COLO829 (cell line): ENCODE measurements at regions not wholly inside any gene's neighbourhood (a gene's known extent, or its start where the extent isn't known, plus 50 kb on each side); places are given as distances from the start of the nearest gene placed in this dataset.

ENCODE experiments used
- DNase-seq: peaks from one replicate; pipeline ENCODE4 v3.0.0; 2012; ENCODE audit warnings: low spot score

DNA sequence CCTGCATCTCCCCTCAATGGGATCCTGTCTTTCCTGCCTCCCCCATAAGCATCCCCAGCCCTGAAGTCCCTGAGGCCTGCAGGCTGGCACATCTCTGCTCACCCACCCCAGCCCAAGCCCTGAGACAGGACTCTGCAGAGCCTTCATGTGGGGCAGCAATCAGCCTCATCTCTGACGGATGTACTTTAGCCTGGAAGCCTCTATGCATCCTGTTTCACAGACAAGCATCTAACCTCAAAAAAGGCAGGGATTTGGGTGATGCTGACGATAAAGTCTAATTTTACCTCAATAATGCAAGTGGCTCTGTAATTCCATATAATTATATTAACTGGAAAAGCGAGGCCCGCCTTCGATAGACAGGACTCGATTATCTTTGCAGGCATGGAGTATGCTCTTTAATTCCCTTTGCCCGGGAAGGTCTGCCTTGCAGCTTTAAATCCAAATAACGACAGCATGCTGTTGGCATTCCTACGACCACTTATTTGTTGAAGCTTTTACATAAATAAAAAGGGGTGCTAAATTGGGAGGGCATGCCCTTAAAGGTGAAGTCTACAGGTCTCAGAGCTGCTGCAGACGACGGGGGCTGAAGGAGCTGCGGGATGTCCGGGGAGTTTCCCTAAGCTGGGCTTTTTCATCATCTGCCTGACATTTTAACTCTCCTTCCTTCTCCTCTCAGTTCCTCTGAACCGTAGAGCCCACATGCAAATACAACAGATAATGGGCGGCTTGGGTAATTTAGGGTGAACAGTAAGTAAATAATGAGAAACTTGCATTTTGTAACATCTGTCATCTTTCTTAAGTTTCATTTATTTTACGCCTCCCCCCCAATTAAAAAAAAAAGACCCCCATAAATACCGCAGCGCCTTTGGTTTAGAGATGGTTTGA lies 211.5 kb downstream of the URI1 start:
- DNase-seq: no peak

DNA sequence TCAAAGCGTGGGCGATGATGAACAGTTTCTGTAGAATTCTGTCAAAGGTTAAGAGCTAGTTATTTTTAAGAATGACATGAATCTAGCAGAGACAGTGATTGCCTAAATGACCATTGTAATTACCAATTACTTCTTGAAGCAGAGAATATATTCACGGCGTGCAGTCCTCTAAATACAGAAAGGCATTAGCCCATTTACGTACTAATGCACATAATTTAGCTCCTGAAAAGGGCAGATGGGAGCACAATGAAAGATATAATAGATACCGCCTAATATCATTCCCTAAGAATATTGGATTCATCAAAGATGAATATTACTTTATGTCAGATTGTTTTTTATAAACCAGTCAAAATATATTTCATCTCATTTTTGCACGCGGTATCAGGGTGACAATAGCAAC lies 212.4 kb downstream of the URI1 start:
- DNase-seq: no peak

DNA sequence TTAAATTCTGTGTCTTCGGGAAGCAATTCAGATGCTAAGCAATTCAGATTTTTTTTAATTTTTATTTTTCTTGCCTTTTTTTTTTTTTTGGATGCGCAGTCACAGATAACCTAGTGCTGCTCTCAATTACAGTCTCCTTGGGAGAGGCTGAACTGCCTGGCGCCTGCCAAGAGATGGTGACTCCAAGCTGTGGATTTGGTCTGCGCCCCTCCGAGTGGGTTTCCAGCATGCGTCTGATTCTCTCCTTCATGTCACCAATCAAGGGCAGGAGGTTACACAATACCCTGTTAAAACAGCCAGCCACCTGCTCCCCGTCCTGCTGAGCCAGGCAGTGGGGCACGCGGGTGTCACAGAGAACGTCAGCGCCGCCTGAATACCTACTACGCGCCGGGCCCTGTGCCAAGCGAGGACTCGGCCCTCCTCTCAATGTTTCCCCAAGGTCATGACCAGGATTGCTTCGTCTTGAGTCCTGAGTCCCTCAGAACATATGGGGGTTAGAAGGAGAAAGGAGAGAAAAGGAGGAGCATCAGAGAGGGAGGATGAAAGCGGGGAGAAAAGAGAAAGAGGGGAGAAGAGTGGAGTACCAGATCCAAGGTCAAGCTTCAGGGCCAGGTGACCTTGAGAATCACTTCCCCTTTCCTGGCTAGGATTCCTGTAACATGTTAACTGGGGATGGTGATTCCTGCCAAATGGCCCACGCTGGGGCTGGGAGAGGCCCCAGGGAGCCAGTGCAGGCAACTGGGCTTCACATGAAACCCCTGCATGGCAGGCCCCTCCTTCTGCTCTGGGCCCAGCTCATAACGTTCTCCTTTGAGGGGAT lies 213.6 kb downstream of the URI1 start:
- DNase-seq: no peak

DNA sequence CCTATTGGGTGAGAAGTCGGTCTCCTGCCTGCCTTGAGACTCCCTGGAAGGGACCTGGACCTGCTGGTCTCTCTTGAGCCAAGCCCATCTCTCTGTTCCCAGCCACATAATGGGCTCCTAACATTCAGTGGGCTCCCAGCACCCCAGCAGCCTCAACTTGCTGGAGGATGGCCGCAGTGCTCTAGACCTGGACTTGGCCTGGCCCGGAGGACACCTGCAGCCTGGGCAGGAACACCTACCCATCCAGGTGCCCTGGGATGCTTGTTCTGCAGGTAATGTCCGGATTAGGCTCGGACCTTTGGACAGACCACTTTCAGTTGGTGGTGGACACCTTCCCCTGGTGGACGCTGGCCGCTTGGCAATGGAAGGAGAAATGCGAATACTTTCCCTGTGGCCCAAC lies 214.6 kb downstream of the URI1 start:
- DNase-seq: no peak

DNA sequence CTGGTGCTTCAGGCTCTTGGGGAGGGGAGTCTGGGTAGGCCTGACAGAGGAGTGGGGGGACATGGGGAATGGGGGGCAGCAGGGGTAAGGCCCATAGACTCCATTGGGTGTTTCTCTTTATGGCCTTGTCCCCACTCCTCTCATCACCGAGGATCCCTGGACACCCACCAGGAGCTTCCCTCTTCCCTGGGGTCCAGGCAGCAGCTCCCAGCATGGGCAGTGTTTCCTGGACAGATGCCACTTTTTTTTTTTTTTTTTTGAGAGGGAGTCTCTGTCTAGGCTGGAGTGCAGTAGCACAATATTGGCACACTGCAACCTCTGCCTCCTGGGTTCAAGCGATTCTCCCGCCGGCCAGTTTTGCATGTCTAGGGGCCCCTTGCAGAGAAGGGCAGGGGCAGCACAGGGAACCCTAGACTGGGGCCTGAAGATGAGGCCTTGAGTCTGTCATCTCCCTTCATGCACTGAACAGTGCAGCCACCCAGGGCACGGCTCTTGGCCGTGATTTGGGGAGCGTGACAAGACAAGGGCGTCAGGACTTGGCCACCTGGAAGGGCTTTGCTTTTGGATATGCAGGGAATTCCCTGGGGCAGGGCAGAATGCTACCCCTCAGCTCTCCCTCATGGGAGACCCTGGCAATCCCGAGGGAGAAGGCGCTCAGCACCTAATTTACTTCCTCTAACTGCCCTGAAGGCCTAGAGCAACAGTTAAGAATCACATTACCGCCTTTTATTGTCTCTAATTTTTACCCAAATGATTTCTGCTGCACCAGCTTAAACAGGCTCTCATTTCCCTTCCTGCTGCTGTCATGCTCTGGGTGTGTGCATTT lies 213.9 kb upstream of the ZNF536 start:
- DNase-seq: no peak

DNA sequence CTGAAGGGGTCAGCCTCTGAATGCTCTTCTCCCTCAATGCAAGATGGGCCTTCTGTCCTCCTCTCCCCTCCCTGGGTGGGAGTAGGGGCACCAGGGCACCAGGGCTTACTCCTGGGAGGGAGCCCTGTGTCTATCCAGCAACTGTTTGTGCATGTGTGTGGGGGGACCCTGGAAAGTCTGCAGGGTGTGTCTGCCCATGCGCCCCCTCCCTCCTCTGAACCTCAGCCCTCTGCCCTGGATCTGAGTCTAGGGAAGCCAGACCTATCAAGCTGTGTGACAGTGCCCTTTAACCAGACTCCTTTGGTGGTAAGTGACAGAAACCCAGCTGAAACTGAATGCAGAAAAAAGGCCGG lies 213.3 kb upstream of the ZNF536 start:
- no peak for DNase-seq

DNA sequence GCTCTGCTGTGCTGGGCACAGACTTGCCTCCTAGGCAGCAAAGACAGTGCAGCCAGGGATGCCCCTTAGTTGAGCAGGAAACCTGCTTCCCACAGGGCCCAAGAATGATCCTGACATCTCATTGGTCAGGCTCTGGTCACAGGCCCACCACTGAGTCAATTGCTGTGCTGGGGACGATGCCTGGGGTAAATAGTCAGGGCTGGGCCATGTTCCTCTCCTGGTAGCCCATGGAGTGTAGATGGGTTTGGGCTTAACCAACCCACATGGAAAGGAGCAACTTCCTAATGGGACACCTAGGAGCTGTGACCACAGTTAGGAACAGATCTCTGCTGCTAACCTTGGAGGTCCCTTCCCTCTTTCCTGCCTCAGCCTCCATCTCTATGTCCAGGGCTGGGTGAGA lies 212.5 kb upstream of the ZNF536 start:
- DNase-seq: no peak

DNA sequence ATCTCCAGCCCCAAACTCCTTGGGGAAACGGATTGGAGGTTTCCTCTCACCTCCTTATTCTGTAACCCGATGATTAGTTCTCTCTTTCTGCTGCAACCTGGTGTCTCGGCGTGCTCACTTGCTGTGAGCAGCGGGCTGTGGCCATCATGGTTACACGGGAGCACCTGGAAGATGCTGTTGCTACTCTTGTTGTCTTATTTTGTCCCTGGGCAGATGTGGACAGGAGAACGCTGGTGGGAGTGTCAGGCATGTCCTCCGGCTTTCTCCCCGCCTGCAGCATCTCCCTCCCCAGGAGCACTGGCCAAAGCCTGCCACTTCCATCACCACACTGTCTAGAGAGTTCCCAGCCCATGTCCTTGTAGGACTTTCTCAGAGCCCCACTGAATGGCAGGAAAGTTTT lies 211.8 kb upstream of the ZNF536 start:
- DNase-seq: no peak

DNA sequence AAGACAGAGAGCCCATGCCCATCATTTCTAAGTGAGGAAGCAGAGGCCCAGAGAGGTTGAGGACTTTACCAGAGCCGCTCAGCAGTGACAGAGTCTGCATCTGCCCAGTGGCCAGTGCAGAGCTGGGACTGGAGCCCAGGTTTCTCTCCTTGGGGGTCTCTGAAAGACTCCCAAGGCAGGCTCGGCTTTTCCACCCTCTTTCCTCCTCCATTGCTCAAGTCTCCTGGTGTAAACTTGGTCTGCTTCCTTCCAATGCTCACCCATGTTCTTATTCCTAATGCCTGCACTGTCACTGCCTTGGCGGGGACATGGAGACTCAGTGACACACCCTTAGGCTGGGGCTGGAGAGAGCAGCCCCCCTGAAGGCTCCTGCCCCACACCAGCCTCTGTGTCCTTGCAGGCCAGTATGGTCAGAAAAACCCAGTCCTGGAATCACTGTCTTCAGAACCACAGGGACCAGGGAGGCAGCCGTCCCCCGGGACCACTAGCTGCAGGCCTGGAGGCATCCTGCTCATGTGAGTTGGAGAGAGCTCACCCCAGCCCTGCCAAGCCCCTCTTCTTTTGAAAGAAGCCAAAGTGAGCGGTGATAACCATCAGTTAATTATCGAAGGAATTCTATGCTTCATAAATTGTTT lies 211.0 kb upstream of the ZNF536 start:
- no peak for DNase-seq

DNA sequence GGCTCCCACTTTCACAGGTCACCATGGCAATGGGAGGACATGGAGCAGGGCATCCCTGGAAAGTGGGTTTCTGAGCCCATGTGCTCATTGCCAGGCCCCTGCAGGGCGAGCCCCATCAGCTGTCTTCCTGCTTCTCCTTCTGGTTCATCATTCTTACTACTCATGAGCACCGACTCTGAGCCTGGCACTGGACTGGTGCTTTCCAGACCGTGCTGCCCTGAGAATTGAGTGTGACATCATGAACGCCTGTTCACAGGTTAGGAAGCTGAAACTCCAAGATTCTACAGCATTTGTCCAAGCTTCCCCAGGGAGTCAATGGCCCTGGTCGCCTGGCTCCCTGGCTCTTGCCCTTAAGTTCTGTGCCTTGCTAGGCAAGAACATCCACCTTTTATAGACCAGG lies 210.4 kb upstream of the ZNF536 start:
- DNase-seq: no peak

DNA sequence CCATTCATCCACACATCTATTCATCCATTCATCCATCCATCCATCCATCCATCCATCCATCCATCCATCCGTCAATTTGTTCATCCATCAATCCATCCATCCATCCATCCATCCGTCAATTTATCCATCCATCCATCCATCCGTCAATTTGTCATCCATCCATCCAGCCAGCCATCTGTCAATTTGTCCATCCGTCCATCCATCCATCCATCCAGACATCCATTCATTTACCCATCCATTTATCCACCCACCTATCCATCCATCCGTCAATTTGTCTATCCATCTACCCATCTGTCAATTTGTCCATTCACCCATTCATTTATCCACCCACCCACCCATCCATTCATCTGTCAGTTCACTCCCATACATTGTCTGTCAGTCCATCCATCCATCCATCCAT lies 209.5 kb upstream of the ZNF536 start:
- DNase-seq: no peak

DNA sequence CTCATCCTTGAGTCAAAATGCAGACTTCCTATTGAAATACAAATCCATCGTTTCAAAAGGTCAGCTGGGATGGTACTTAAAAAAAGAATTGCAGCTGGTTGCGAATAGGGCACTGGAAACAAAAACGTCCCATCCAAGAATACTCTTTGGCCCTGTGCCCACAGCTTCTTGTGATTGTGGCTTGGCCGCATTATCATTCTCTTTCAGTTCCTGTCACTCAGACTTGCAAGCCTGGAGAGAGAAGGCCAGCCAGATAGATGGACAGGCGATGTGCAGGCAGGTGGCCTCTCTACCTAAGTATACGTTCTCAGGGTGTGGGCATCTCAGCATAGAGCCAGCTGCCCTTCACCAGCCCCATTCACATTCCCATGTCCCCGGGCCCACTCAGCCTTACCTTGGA lies 208.5 kb upstream of the ZNF536 start:
- no peak for DNase-seq

DNA sequence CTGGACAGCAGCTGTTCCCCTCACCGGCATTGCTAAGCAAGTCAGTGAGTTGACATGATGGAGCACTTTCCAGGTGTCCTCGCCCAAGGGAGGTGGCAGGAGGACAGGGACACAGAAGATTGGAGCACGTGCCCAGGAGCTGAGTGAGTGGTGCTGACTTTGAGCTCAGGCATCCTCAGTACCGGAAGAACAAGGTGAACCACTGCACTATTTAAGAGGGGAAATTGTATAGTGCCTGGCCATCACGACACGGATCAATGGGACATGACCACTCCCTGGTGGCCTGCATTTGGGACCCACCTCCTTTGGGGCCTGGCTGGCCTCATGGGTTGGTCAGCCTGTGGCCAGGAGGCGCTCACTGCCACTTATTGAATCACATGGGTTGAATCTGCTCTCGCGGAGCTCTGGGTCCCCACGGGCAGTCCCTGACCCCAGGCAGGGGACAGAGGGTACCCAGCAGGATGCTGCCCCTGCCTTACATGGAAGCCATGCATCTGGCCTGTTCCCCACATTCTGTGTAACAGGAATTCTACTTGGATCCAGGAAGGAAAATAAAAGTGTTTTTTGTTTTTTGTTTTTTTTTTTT lies 206.9 kb upstream of the ZNF536 start:
- no peak for DNase-seq

DNA sequence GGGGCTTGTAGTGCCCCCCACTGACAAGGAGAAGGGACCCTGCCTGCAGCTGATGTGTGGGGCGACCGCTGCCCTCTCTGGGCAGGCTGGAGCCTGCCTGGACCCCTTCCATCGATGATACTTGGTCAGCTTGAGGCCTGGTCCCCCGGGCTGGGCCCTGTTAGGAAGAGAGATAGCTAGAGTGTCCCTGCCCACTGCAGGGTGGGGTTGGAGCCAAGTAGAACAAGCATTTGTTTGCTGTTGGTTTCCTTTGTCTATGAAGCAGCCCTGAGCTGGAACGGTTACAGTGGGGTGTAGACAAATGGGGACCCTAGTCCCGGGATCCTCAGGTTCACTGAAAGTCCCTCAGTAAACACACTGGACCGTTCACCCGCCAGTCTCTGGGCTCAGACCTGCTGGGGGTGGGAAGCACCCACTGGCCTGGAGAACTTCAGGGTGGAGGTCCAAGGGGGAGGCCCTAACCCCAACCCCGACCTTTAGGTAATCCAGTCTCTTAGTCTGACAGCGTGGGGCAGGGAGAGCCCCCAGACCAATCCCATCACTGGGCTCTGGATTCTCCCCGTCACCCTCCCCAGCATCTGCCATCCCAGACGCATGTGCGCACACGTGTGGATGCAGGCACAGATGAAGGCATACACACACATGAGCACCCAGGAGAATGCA lies 204.8 kb upstream of the ZNF536 start:
- DNase-seq: no peak

DNA sequence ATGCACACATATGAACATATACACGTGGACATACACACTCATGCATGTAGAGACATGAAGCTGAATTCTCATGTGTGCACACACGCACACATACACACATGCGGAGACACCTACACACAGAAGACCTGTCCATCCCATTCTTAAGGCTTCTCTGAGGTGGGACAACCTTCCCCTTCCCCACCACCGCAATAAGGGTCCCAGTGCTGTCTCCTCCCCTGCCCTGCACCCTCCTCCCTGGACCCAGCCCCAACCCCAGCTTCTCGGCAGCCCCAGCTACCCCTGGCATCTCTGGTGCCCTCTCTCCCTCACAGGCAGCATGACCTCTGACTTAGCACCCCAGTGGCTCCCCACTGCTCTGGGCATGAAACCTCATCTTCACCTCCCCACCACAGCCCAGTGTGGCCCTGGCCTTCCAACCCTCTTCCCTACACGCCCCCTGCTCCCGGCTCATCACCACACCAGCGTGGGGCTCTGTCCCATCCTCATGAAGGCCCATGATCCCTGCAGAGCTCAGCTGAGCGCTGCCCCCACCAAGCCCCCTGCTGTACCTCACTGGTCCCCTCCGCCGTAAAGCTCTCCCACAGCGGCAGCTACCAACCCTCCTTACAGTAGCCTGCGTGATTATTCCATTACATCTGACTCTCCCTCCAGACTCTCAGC lies 204.1 kb upstream of the ZNF536 start:
- no peak for DNase-seq

DNA sequence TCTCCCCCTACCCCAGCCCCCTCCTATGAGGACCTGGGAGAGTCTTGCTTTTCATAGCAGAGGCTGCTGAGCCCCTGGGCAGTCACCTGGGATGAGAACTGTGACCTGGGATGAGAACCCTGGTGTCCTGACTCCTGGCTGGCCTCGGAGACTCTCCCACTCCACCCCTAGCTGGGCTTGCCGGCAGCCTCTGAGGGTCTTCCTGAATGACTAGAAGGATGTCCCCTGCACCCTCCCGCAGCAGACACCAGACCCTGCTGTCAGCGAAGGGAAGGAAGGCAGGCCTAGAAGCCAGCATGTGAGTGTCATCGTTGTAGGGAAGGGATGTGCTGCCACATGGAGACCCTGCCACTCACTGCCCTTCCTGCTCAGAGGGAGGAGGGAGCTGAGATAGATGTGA lies 203.4 kb upstream of the ZNF536 start:
- DNase-seq: no peak

DNA sequence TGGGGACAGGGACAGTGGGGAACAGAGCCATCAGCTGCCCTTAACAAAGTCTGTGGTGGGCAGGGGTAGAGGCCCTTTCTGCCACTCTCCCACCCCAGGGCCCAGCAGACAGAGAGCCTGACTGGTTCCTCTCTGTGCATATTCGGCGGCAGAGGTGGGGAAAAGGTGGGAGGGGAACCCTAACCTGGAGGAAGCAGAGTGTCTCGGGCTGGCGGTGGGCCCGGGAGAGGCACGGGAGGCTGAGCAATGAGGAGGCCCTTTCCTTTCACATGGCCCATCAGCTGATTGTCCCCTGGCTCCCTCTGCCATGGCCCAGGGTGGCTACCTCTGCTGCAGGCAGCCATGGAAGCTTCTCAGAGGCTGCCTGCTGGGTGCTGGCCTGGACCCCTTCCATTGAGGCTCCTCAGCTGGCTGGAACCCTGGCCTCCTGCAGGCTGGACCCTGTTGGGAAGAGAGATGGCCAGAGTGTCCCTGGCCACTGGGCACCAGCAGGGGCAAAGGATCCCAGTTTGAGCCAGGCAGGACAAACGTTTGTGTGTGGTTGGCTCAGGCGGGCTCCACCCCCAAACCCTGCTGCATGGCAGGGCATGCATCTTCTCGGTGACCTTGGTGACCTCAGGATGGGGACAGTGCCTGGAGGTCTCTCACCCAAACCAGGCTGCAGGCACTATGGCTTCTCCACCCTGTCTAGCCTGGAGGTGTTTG lies 202.8 kb upstream of the ZNF536 start:
- no peak for DNase-seq

DNA sequence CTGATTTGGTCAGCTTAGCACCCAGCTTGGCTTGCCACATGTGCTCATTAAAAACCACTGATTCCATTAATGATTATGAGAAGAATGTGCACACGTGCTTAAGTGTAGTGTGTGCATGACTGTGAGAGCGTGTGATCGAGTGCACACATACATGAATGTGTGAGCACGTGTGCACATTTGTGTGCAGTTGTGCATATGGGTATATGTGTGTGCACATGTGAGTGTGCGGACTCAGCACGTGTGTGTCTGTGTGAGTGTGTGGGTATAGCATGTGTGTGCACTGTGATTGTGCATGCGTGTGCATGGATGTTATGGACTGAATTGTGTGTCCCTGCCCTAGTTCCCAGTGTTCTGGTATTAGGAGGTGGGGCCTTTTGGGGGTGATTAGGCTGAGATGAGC lies 202.1 kb upstream of the ZNF536 start:
- no peak for DNase-seq

DNA sequence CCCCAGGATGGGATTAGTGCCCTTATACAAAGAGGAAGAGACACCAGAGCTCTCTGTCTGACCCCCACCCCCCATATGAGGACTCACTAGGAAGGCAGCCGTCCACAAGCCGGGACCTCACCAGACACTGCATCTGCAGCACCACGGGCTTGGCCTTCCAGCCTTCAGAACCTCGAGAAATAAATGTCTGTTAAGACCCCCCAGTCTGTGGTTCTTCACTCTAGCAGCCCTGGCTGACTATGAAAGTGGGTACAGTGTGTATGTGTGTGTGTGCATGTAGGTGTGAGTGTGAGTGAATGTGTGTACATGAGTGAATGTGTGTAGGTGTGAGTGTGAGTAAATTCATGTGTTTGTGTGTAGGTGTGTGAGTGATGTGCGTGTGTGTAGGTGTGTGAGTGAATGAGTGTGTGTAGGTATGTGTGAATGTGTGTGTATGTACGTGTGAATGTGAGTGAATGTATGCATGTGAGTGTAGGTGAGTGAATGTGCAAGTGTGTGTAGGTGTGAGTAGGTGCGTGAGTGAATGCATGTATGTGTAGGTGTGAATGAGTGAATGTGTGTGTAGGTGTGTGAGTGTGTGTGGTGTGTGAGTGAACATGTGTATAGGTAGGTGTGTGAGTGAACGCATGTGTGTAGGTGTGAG lies 201.6 kb upstream of the ZNF536 start:
- DNase-seq: no peak
